K562 (cell line): ENCODE measurements at regions not wholly inside any gene's neighbourhood (a gene's known extent, or its start where the extent isn't known, plus 50 kb on each side); places are given as distances from the start of the nearest gene placed in this dataset.

Experiments used
- ATAC-seq: fragments of 200-7000 bp; cut with Tn5 transposase; 3 replicates; pipeline ENCODE4 v1.9.1; 2020; ENCODE audit warnings: moderate library complexity
- BruUV-seq: library from RNA; stranded (reverse); fragments of 400-500 nt; replicated peaks from 2 replicates; lab custom pipeline; 2021; lab: Mats Ljungman, UMichigan
- CTCF ChIA-PET: fragments of 300-600 bp; formaldehyde crosslinking; extraction: SDS; loops from one replicate; lab custom pipeline; 2021; ENCODE audit warnings: low intra/inter-chr PET ratio; lab: Yijun Ruan, JAX
- POLR2A ChIA-PET: fragments of 300-600, 350-650 bp; sonication (Branson Sonifier 250); formaldehyde crosslinking; extraction: SDS; loops from one replicate; lab custom pipeline; 2021; ENCODE audit warnings: antibody characterized with exemption, inconsistent platforms; lab: Yijun Ruan, JAX
- DNase-seq, 4 experiments: peaks; one replicate each; pipeline versions ENCODE4 v3.0.0 to v3.0.0-alpha.2; 2011 to 2018; ENCODE audit warnings: low spot score in 3 of 4, mixed read lengths in 3 of 4; ENCODE audit errors: extremely low read depth in 1 of 4
- FAIRE-seq: peaks from 2 replicates; lab custom pipeline; 2011; peaks lifted over from hg19 to GRCh38; lab: Jason Lieb, UNC
- H2AFZ ChIP-seq: 2 replicates; pipeline ENCODE4 v1.6.0; 2011; ENCODE audit warnings: low read depth, low read length, control low read depth, inconsistent platforms
- H3K27ac ChIP-seq: fragments of 200-600 bp; 3 replicates; pipeline ENCODE4 v1.8.0; 2011; ENCODE audit warnings: low read depth, mild to moderate bottlenecking, control low read depth, inconsistent platforms, low read length, moderate library complexity, mixed read lengths; ENCODE audit errors: extremely low read depth
- H3K27me3 ChIP-seq, 2 experiments: fragments of 300-600 bp in 1 of 2; 2 replicates in 1 of 2; 3 replicates in 1 of 2; pipeline versions ENCODE4 v1.6.0 to v1.8.0; 2011; ENCODE audit warnings: inconsistent platforms in 2 of 2, low read length in 2 of 2, mild to moderate bottlenecking in 1 of 2, mixed read lengths in 1 of 2, moderate library complexity in 1 of 2; ENCODE audit not compliant: control insufficient read depth in 2 of 2, insufficient read depth in 2 of 2
- H3K36me3 ChIP-seq: fragments of 300-600 bp; 3 replicates; pipeline ENCODE4 v1.8.0; 2011; ENCODE audit warnings: mild to moderate bottlenecking, low read length, inconsistent platforms; ENCODE audit not compliant: control insufficient read depth, insufficient read depth
- H3K4me1 ChIP-seq, 2 experiments: fragments of 200-600 bp in 1 of 2; replicated peaks in 1 of 2; 2 replicates in 1 of 2; 3 replicates in 1 of 2; pipeline versions ENCODE4 v1.5.1 to v1.8.0; 2011; ENCODE audit warnings: inconsistent platforms in 2 of 2, low read length in 2 of 2, mild to moderate bottlenecking in 1 of 2, mixed read lengths in 1 of 2, moderate library complexity in 1 of 2; ENCODE audit not compliant: control insufficient read depth in 2 of 2, insufficient read depth in 2 of 2
- H3K4me2 ChIP-seq: 2 replicates; pipeline ENCODE4 v1.6.1; 2011; ENCODE audit warnings: low read length, control low read depth, inconsistent platforms, mixed read lengths; ENCODE audit not compliant: insufficient read depth
- H3K4me3 ChIP-seq: fragments of 200-600 bp; sonication (generic), shearing (Covaris generic); 2 replicates; pipeline ENCODE4 v1.5.1; 2016; ENCODE audit warnings: control low read depth, inconsistent platforms
- H3K79me2 ChIP-seq: fragments of 200-600 bp; 3 replicates; pipeline ENCODE4 v1.8.0; 2011; ENCODE audit warnings: low read length, inconsistent platforms; ENCODE audit not compliant: control insufficient read depth, insufficient read depth
- H3K9ac ChIP-seq, 2 experiments: 2 replicates each; pipeline versions ENCODE4 v1.6.0 to v1.6.1; 2011; ENCODE audit warnings: low read depth in 2 of 2, low read length in 2 of 2, control low read depth in 1 of 2, inconsistent platforms in 1 of 2, mild to moderate bottlenecking in 1 of 2, mixed read lengths in 1 of 2; ENCODE audit not compliant: insufficient read depth in 1 of 2
- H3K9me1 ChIP-seq: one replicate; pipeline ENCODE4 v1.6.0; 2011; ENCODE audit warnings: inconsistent platforms, mild to moderate bottlenecking, low read length, moderate library complexity; ENCODE audit not compliant: control insufficient read depth, insufficient read depth
- H3K9me3 ChIP-seq: replicated peaks from 2 replicates; pipeline ENCODE4 v1.5.1; 2011; ENCODE audit warnings: low read depth, low read length, inconsistent platforms; ENCODE audit not compliant: control insufficient read depth, insufficient read depth
- H4K20me1 ChIP-seq: replicated peaks from 2 replicates; pipeline ENCODE4 v1.6.1; 2011; ENCODE audit warnings: low read length, inconsistent platforms, mixed read lengths; ENCODE audit not compliant: control insufficient read depth, insufficient read depth
- GABPB1 ChIP-seq: sonication (generic); formaldehyde crosslinking; IDR thresholded peaks from 2 replicates; pipeline ENCODE4 v1.8.0; 2022; ENCODE audit warnings: mild to moderate bottlenecking, missing genetic modification reagents
- ILK ChIP-seq: fragments of 450-650 bp; IDR thresholded peaks from 2 replicates; pipeline ENCODE4 v1.6.1; 2016; ENCODE audit warnings: missing genetic modification characterization, low read depth, mild to moderate bottlenecking, missing compliant biosample characterization, moderate library complexity, borderline replicate concordance
- NBN ChIP-seq: fragments of 450-650 bp; IDR thresholded peaks from 2 replicates; pipeline ENCODE4 v1.6.1; 2016; ENCODE audit warnings: low read depth, mild to moderate bottlenecking
- PHF21A ChIP-seq: fragments of 450-650 bp; IDR thresholded peaks from 2 replicates; pipeline ENCODE4 v1.6.1; 2017; ENCODE audit warnings: low read depth, borderline replicate concordance
- POLR2AphosphoS5 ChIP-seq: IDR thresholded peaks from 2 replicates; pipeline ENCODE4 v1.6.1; 2011; ENCODE audit warnings: mild to moderate bottlenecking, low read depth, low read length, moderate library complexity; ENCODE audit not compliant: control insufficient read depth, insufficient read depth
- RAD21 ChIP-seq, 2 experiments: fragments of 250-450 bp in 1 of 2; fragments of 450-650 bp in 1 of 2; sonication (Bioruptor Pico) in 1 of 2; formaldehyde crosslinking in 1 of 2; IDR thresholded peaks in 1 of 2; conservative IDR thresholded peaks in 1 of 2; 2 replicates each; pipeline versions ENCODE4 v1.4.0 to v1.8.0; 2020 to 2022; ENCODE audit warnings: mild to moderate bottlenecking in 2 of 2, moderate library complexity in 1 of 2
- SMC3 ChIP-seq: conservative IDR thresholded peaks from 2 replicates; pipeline ENCODE4 v1.6.1; 2011; ENCODE audit warnings: low read depth, low read length, improper control_type of control experiment; ENCODE audit not compliant: insufficient read depth
- TAF9B ChIP-seq: fragments of 450-650 bp; IDR thresholded peaks from 2 replicates; pipeline ENCODE4 v1.6.1; 2018; ENCODE audit warnings: mild to moderate bottlenecking; ENCODE audit not compliant: partially characterized antibody
- ZNF695 ChIP-seq: fragments of 450-650 bp; formaldehyde crosslinking; IDR thresholded peaks from 2 replicates; pipeline ENCODE4 v1.4.0; 2020; ENCODE audit warnings: mild to moderate bottlenecking, moderate library complexity
- WGBS: fragments of 100-300 bp; shearing (Covaris generic); methylation state at CpG from one replicate; pipeline ENCODE4 v1.1.6; 2016; ENCODE audit warnings: low coverage, mixed read lengths; ENCODE audit not compliant: insufficient coverage; ENCODE audit errors: missing lambda C conversion rate; 5-methylcytosine and 5-hydroxymethylcytosine counted together
- in situ Hi-C: fragments of 300-500 bp; cut with MboI; formaldehyde crosslinking; loops from 4 replicates; pipeline ENCODE4 v1.15.0; 2018; ENCODE audit warnings: inconsistent platforms, mixed read lengths
- intact Hi-C: fragments of 100-400 bp; cut with micrococcal nuclease; formaldehyde crosslinking; loops from 2 replicates; pipeline ENCODE4 v1.14.2; 2022
- TF ChIP-seq, protein P1 (sequence below): fragments of 250-450 bp; sonication (Bioruptor Pico); IDR thresholded peaks from 2 replicates; pipeline ENCODE4 v1.8.0; 2021; ENCODE audit warnings: moderate library complexity, mild to moderate bottlenecking, inconsistent platforms
- TF ChIP-seq, protein P2 (sequence below), 3 experiments: IDR thresholded peaks in 2 of 3; conservative IDR thresholded peaks in 1 of 3; 2 replicates each; pipeline ENCODE4 v1.5.1; 2011 to 2012; ENCODE audit warnings: low read length in 3 of 3, mild to moderate bottlenecking in 3 of 3, control low read depth in 2 of 3, improper control_type of control experiment in 1 of 3, inconsistent platforms in 1 of 3, low read depth in 1 of 3, mixed read lengths in 1 of 3, moderate library complexity in 1 of 3; ENCODE audit not compliant: insufficient read depth in 2 of 3
- TF ChIP-seq, protein P3 (sequence below): fragments of 250-450 bp; sonication (Bioruptor Pico); IDR thresholded peaks from 2 replicates; pipeline ENCODE4 v1.4.0; 2020; ENCODE audit warnings: mild to moderate bottlenecking, moderate library complexity

- no TSS peak for BruUV-seq
- no peak overlapping the region for H3K4me2 ChIP-seq
- WGBS: 62% methylated on average over 11 of the region's 26 CpGs
- H2AFZ ChIP-seq: no peak overlapping the region
- H3K27me3 ChIP-seq: peaks cover 7 to 8% of the 10 kb centered on the region in 2 experiments; a peak in 4 of 5 replicates
- no peak overlapping the region for H3K27ac ChIP-seq
- ATAC-seq (peak; percentile 77), FAIRE-seq (no peak), DNase-seq (peak in 1 of 4 experiments; percentile 5)
- intact Hi-C loops (loop anchor here (5.0 kb wide), 4 partner anchors 41 to 854 kb away; no protein-coding TSS in a partner anchor), in situ Hi-C loops (loop anchor here (25.0 kb wide), 2 partner anchors 579 to 879 kb away; no protein-coding TSS in a partner anchor)
- H3K9ac ChIP-seq: no peak overlapping the region
- ChIA-PET CTCF (interaction anchor here (0.6 kb wide), 1 partner anchor 1331 kb away, joined by 3 read pairs; no protein-coding TSS in a partner anchor), POLR2A (interaction anchor here (0.6 kb wide), 1 partner anchor 714 kb away, joined by 3 read pairs; no protein-coding TSS in a partner anchor)
- H3K9me3 ChIP-seq: no peaks in the 10 kb centered on the region
- H3K79me2 ChIP-seq: no peaks in the 10 kb centered on the region
- H3K4me1 ChIP-seq: no peaks in the 10 kb centered on the region; a peak in 2 of 5 replicates
- no peak overlapping the region for H3K4me3 ChIP-seq
- peaks cover 29% of the 10 kb centered on the region for H4K20me1 ChIP-seq
- TF ChIP-seq ZNF695 (CRISPR knock-in tag) (no peak), TAF9B (no peak), GABPB1 (CRISPR knock-in tag) (no peak), NBN (no peak), RAD21 (CRISPR knock-in tag; conservative IDR thresholded peaks at IDR 0.05 in 1 of 2, IDR thresholded peaks at IDR 0.05 in 1 of 2) (peak; percentile 27 to 43; a peak in 3 of 4 replicates), PHF21A (no peak), ILK (no peak), SMC3 (no peak), POLR2AphosphoS5 (no peak)
- TF ChIP-seq, protein P1, sequence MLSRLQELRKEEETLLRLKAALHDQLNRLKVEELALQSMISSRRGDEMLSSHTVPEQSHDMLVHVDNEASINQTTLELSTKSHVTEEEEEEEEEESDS (CRISPR knock-in tag): no peak
- TF ChIP-seq, protein P2, sequence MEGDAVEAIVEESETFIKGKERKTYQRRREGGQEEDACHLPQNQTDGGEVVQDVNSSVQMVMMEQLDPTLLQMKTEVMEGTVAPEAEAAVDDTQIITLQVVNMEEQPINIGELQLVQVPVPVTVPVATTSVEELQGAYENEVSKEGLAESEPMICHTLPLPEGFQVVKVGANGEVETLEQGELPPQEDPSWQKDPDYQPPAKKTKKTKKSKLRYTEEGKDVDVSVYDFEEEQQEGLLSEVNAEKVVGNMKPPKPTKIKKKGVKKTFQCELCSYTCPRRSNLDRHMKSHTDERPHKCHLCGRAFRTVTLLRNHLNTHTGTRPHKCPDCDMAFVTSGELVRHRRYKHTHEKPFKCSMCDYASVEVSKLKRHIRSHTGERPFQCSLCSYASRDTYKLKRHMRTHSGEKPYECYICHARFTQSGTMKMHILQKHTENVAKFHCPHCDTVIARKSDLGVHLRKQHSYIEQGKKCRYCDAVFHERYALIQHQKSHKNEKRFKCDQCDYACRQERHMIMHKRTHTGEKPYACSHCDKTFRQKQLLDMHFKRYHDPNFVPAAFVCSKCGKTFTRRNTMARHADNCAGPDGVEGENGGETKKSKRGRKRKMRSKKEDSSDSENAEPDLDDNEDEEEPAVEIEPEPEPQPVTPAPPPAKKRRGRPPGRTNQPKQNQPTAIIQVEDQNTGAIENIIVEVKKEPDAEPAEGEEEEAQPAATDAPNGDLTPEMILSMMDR (IDR thresholded peaks at IDR 0.05 in 2 of 3, conservative IDR thresholded peaks at IDR 0.05 in 1 of 3; ENCODE audit: insufficient read depth in 2 of 3, low read depth in 1 of 3, low read length in 3 of 3): peak; percentile 21 to 47 (median 24); a peak in 3 of 6 replicates
- TF ChIP-seq, protein P3, sequence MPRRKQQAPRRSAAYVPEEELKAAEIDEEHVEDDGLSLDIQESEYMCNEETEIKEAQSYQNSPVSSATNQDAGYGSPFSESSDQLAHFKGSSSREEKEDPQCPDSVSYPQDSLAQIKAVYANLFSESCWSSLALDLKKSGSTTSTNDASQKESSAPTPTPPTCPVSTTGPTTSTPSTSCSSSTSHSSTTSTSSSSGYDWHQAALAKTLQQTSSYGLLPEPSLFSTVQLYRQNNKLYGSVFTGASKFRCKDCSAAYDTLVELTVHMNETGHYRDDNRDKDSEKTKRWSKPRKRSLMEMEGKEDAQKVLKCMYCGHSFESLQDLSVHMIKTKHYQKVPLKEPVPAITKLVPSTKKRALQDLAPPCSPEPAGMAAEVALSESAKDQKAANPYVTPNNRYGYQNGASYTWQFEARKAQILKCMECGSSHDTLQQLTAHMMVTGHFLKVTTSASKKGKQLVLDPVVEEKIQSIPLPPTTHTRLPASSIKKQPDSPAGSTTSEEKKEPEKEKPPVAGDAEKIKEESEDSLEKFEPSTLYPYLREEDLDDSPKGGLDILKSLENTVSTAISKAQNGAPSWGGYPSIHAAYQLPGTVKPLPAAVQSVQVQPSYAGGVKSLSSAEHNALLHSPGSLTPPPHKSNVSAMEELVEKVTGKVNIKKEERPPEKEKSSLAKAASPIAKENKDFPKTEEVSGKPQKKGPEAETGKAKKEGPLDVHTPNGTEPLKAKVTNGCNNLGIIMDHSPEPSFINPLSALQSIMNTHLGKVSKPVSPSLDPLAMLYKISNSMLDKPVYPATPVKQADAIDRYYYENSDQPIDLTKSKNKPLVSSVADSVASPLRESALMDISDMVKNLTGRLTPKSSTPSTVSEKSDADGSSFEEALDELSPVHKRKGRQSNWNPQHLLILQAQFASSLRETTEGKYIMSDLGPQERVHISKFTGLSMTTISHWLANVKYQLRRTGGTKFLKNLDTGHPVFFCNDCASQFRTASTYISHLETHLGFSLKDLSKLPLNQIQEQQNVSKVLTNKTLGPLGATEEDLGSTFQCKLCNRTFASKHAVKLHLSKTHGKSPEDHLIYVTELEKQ: no peak
- H3K36me3 ChIP-seq: no peaks in the 10 kb centered on the region
- H3K9me1 ChIP-seq: no peaks in the 10 kb centered on the region
Measured at GRCh38 chr13:99658261-99658991, 157.2 kb downstream of the TM9SF2 start.
